Putamen (tissue), 1 donor: ENCODE measurements at regions not wholly inside any gene's neighbourhood (a gene's known extent, or its start where the extent isn't known, plus 50 kb on each side); places are given as distances from the start of the nearest gene placed in this dataset.

Source experiments
- DNase-seq: peaks from one replicate; pipeline ENCODE4 v3.0.0-alpha.2; 2016; ENCODE audit warnings: low spot score

- no peak for DNase-seq
Measured at GRCh38 chr6:51541847-51542246, 545.6 kb downstream of the PKHD1 start.

GRCh38 chr6:51542475-51542874, 544.9 kb downstream of the PKHD1 start:
- no peak for DNase-seq

- no peak for DNase-seq
Measured at GRCh38 chr6:51550243-51550642, 537.2 kb downstream of the PKHD1 start.

GRCh38 chr6:51552435-51552834, 535.0 kb downstream of the PKHD1 start:
- no peak for DNase-seq

GRCh38 chr6:51553246-51554015, 534.0 kb downstream of the PKHD1 start:
- no peak for DNase-seq

GRCh38 chr6:51554029-51554428, 533.4 kb downstream of the PKHD1 start:
- DNase-seq: no peak

GRCh38 chr6:51559059-51559458, 528.4 kb downstream of the PKHD1 start:
- DNase-seq: no peak

GRCh38 chr6:51562198-51562597, 525.2 kb downstream of the PKHD1 start:
- no peak for DNase-seq
